Esophagus (tissue), 2 donors: ENCODE measurements at regions not wholly inside any gene's neighbourhood (a gene's known extent, or its start where the extent isn't known, plus 50 kb on each side); places are given as distances from the start of the nearest gene placed in this dataset.
A peak's percentile ranks its signal among the peaks of the same experiment; 100 is the strongest.

Source experiments
- H3K27ac ChIP-seq, 2 donors: one replicate each; pipeline ENCODE4 v1.5.1; 2013; ENCODE audit warnings: low read depth in 2 of 2, mild to moderate bottlenecking in 2 of 2, inconsistent platforms in 1 of 2, low read length in 1 of 2, moderate library complexity in 1 of 2
- H3K27me3 ChIP-seq, 2 donors: one replicate each; pipeline ENCODE4 v1.6.1; 2013; ENCODE audit warnings: low read length in 2 of 2, control low read depth in 1 of 2, mild to moderate bottlenecking in 1 of 2; ENCODE audit not compliant: insufficient read depth in 2 of 2, control insufficient read depth in 1 of 2
- H3K36me3 ChIP-seq, 2 donors: one replicate each; pipeline ENCODE4 v1.6.1; 2013; ENCODE audit warnings: low read length in 1 of 2; ENCODE audit not compliant: control insufficient read depth in 2 of 2, insufficient read depth in 2 of 2
- H3K4me1 ChIP-seq, 2 donors: one replicate each; pipeline ENCODE4 v1.6.1; 2013; ENCODE audit warnings: low read length in 1 of 2; ENCODE audit not compliant: control insufficient read depth in 2 of 2, insufficient read depth in 2 of 2
- H3K4me3 ChIP-seq, 2 donors: one replicate each; pipeline ENCODE4 v1.5.1; 2013; ENCODE audit warnings: low read length in 2 of 2, mild to moderate bottlenecking in 2 of 2, low read depth in 1 of 2, moderate library complexity in 1 of 2
- H3K9me3 ChIP-seq, 2 donors: one replicate each; pipeline ENCODE4 v1.6.1; 2013; ENCODE audit warnings: mild to moderate bottlenecking in 2 of 2, low read depth in 1 of 2, low read length in 1 of 2, moderate library complexity in 1 of 2; ENCODE audit not compliant: control insufficient read depth in 2 of 2, insufficient read depth in 1 of 2
- WGBS, 2 donors: extraction: QIAGEN DNeasy Blood & Tissue Kit; methylation state at CpG; one replicate each; pipeline ENCODE4 v1.1.7; 2013; 5-methylcytosine and 5-hydroxymethylcytosine counted together
- donor health status: healthy with polysubstance abuse.
- donor health status: Bipolar disorder and iron deficiency.

- H3K27ac ChIP-seq, result no peak overlapping the region
- no peaks in the 10 kb centered on the region for H3K4me1 ChIP-seq
- no peaks in the 10 kb centered on the region for H3K36me3 ChIP-seq
- no peaks in the 10 kb centered on the region for H3K27me3 ChIP-seq
- H3K4me3 ChIP-seq, result no peak overlapping the region
- no peaks in the 10 kb centered on the region for H3K9me3 ChIP-seq
These were observed 89.2 kb upstream of the EFHC2 start for GRCh38 chrX:44432641-44433040.

- no peak overlapping the region for H3K4me3 ChIP-seq
- no peaks in the 10 kb centered on the region for H3K27me3 ChIP-seq
- H3K36me3 ChIP-seq, result no peaks in the 10 kb centered on the region
- H3K9me3 ChIP-seq, result no peaks in the 10 kb centered on the region
- H3K27ac ChIP-seq, result no peak overlapping the region
- no peaks in the 10 kb centered on the region for H3K4me1 ChIP-seq
These were observed 87.7 kb upstream of the EFHC2 start for GRCh38 chrX:44431194-44431593.

GRCh38 chrX:44428989-44429627 lies 85.6 kb upstream of the EFHC2 start:
- no peaks in the 10 kb centered on the region for H3K9me3 ChIP-seq
- no peaks in the 10 kb centered on the region for H3K36me3 ChIP-seq
- WGBS, 2 donors, result 60 to 63% methylated on average over 4 of the region's 4 CpGs
- no peaks in the 10 kb centered on the region for H3K4me1 ChIP-seq
- H3K27me3 ChIP-seq, result no peaks in the 10 kb centered on the region
- H3K27ac ChIP-seq, result no peak overlapping the region
- no peak overlapping the region for H3K4me3 ChIP-seq

GRCh38 chrX:44422631-44423030 lies 79.2 kb upstream of the EFHC2 start:
- H3K27me3 ChIP-seq, result no peaks in the 10 kb centered on the region
- no peak overlapping the region for H3K4me3 ChIP-seq
- no peaks in the 10 kb centered on the region for H3K9me3 ChIP-seq
- H3K36me3 ChIP-seq, result no peaks in the 10 kb centered on the region
- H3K27ac ChIP-seq, result no peak overlapping the region
- no peaks in the 10 kb centered on the region for H3K4me1 ChIP-seq
- WGBS, 2 donors, result 60 to 87% methylated on average over 1 of the region's 1 CpG

GRCh38 chrX:44415639-44416386 lies 72.3 kb upstream of the EFHC2 start:
- Histone ChIP-seq H3K27me3 (no peaks in the 10 kb centered on the region), H3K9me3 (no peaks in the 10 kb centered on the region), H3K27ac (peak overlapping the region; percentile 53 to 80), H3K36me3 (no peaks in the 10 kb centered on the region), H3K4me1 (peaks cover 0 to 6% of the 10 kb centered on the region in 2 donors), H3K4me3 (no peak overlapping the region)
- 54 to 57% methylated on average over 4 of the region's 4 CpGs for WGBS, 2 donors

- no peaks in the 10 kb centered on the region for H3K9me3 ChIP-seq
- H3K4me1 ChIP-seq, result no peaks in the 10 kb centered on the region
- no peaks in the 10 kb centered on the region for H3K27me3 ChIP-seq
- no peaks in the 10 kb centered on the region for H3K36me3 ChIP-seq
- H3K27ac ChIP-seq, result no peak overlapping the region
- no peak overlapping the region for H3K4me3 ChIP-seq
- 79 to 85% methylated on average over 4 of the region's 4 CpGs for WGBS, 2 donors
These were observed 57.7 kb upstream of the EFHC2 start for GRCh38 chrX:44401151-44401550.

GRCh38 chrX:44400588-44400987 lies 57.1 kb upstream of the EFHC2 start:
- H3K27me3 ChIP-seq, result no peaks in the 10 kb centered on the region
- no peak overlapping the region for H3K4me3 ChIP-seq
- H3K27ac ChIP-seq, result no peak overlapping the region
- H3K4me1 ChIP-seq, result no peaks in the 10 kb centered on the region
- WGBS, 2 donors, result 11 to 29% methylated on average over 4 of the region's 4 CpGs
- H3K9me3 ChIP-seq, result no peaks in the 10 kb centered on the region
- no peaks in the 10 kb centered on the region for H3K36me3 ChIP-seq

GRCh38 chrX:44400161-44400560 lies 56.7 kb upstream of the EFHC2 start:
- H3K36me3 ChIP-seq, result no peaks in the 10 kb centered on the region
- H3K27ac ChIP-seq, result no peak overlapping the region
- H3K27me3 ChIP-seq, result no peaks in the 10 kb centered on the region
- 76 to 81% methylated on average over 4 of the region's 4 CpGs for whole genome bisulfite sequencing, 2 donors
- H3K9me3 ChIP-seq, result no peaks in the 10 kb centered on the region
- no peaks in the 10 kb centered on the region for H3K4me1 ChIP-seq
- no peak overlapping the region for H3K4me3 ChIP-seq
